Chondrocyte (in vitro differentiated cells): ENCODE measurements at regions not wholly inside any gene's neighbourhood (a gene's known extent, or its start where the extent isn't known, plus 50 kb on each side); places are given as distances from the start of the nearest gene placed in this dataset.

Experiments
- DNase-seq: peaks from one replicate; pipeline ENCODE4 v3.0.0; 2021; ENCODE audit warnings: mixed read lengths, low spot score
- H3K27ac Mint-ChIP-seq: one replicate; pipeline ENCODE4 v1.8.0; 2021; ENCODE audit warnings: mild to moderate bottlenecking, moderate library complexity, mixed read lengths; ENCODE audit not compliant: unreplicated experiment
- H3K27me3 Mint-ChIP-seq: 2 replicates; pipeline ENCODE4 v1.8.0; 2021; ENCODE audit warnings: low read depth, mixed read lengths
- H3K36me3 Mint-ChIP-seq: 2 replicates; pipeline ENCODE4 v1.8.0; 2021; ENCODE audit warnings: low read depth, mixed read lengths
- H3K4me1 Mint-ChIP-seq: 2 replicates; pipeline ENCODE4 v1.8.0; 2021; ENCODE audit warnings: low read depth, mild to moderate bottlenecking, mixed read lengths
- H3K4me3 Mint-ChIP-seq: one replicate; pipeline ENCODE4 v1.8.0; 2021; ENCODE audit warnings: mild to moderate bottlenecking, moderate library complexity, mixed read lengths; ENCODE audit not compliant: unreplicated experiment
- H3K9me3 Mint-ChIP-seq: 2 replicates; pipeline ENCODE4 v1.8.0; 2021; ENCODE audit warnings: low read depth, mixed read lengths
- TF ChIP-seq, protein P1 (sequence below): fragments of 200-600 bp; sonication (generic); IDR thresholded peaks from 2 replicates; pipeline ENCODE4 v1.5.0; 2021; ENCODE audit warnings: antibody characterized with exemption, mild to moderate bottlenecking, moderate library complexity

DNA sequence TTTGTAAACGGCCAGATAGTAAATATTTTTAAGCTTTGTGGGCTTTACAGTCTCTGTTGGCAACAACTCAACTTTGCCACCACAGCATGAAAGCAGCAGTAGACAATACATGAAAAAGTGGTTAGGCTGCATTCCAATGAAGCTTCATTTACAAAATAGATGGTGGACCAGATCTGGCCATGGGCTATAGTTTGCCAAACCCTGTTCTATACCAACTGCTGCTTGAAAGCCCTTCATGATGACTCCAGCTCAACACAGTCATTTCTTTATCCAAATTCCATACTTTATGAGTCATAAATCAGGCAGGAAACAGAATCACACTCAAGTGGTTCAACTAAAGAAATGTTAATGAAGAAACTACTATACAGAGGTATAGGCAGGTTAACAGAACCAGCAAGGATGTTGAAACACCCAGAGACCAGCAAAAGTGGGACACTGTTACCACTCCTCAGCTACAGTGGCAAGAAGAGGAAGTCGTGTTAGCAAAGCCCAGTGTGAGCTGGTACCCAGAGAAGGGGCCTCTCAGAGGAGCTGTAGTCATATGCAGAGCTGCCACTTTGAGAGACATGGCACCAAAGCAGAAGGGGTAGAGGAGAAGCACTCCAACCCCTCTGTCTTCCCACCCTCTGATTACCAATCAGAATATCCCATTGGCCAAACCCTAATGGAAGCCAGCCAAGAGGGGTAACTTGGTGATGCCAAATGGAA lies 72.5 kb downstream of the PRLHR start:
- Mint-ChIP-seq H3K27me3 (peaks cover 2% of the 10 kb centered on the region), H3K36me3 (no peaks in the 10 kb centered on the region), H3K4me1 (peaks cover 4% of the 10 kb centered on the region), H3K4me3 (no peak overlapping the region), H3K27ac (no peak overlapping the region), H3K9me3 (peaks cover 4% of the 10 kb centered on the region)
- TF ChIP-seq, protein P1, sequence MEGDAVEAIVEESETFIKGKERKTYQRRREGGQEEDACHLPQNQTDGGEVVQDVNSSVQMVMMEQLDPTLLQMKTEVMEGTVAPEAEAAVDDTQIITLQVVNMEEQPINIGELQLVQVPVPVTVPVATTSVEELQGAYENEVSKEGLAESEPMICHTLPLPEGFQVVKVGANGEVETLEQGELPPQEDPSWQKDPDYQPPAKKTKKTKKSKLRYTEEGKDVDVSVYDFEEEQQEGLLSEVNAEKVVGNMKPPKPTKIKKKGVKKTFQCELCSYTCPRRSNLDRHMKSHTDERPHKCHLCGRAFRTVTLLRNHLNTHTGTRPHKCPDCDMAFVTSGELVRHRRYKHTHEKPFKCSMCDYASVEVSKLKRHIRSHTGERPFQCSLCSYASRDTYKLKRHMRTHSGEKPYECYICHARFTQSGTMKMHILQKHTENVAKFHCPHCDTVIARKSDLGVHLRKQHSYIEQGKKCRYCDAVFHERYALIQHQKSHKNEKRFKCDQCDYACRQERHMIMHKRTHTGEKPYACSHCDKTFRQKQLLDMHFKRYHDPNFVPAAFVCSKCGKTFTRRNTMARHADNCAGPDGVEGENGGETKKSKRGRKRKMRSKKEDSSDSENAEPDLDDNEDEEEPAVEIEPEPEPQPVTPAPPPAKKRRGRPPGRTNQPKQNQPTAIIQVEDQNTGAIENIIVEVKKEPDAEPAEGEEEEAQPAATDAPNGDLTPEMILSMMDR = no peak
- DNase-seq = no peak

DNA sequence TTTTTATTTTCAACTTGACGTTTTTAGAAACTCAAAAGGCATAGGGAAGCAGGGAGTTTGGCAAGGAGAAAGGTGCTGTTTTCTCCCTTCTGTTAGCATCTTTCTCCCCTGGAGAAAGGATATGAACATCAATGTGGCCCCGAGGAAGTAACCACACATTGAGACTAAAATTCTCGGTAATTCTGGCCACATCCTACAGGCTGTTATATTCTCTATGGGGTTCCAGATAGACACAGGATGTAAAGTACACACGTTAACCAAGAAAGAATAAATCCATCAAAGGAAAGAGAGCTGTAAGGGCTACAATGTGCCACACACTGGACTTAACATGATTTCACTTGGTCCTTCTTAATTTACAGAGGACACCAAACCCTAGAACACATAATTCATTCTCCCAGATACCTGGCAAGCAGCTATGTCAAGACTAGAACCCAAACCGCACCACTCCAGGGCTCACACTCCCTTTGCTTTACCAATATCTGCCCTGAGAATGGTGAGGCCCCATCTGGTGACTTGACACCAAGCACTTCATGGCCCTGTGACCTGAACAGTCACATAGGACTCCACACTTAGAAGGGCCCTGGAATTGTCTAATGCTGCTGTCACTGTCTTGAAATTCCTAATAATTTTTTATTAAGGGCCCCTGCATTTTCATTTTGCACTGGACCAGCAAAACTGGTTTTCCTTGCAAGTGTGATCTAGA lies 73.9 kb downstream of the PRLHR start:
- Mint-ChIP-seq H3K36me3 (no peaks in the 10 kb centered on the region), H3K4me1 (peaks cover 4% of the 10 kb centered on the region), H3K9me3 (peaks cover 10% of the 10 kb centered on the region), H3K27ac (no peak overlapping the region), H3K27me3 (peaks cover 2% of the 10 kb centered on the region), H3K4me3 (no peak overlapping the region)
- DNase-seq = no peak
- TF ChIP-seq, protein P1 = no peak

DNA sequence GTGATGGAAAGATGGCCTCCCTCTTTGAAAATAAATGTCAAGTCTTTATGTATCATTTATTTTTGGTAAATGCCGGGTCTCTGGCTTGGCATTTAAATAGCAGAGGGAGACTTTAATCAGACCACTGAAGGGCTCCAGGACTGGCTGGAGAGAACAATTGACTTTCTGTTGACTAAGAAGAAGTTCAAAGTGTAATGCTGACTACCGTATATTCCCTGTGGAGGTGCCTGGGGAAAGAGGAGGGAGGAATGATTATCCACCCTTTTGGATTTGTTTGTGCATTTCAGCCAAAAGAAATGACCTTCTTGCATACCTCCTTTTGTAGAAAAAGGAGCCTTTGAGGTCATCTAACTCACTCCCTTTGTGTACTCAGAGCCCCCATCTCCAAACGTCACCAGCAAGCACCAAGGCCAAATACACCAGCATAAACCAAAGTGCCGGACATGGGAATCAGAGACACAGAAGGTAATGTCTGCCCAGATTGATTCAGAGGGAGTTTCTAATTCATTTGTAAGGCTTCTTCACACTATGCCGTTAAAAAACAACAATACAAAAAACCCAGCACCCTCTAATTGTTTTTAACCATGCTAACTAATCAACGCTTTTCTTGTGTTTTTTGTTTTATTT lies 75.2 kb downstream of the PRLHR start:
- TF ChIP-seq, protein P1 = no peak
- no peak overlapping the region for H3K27ac Mint-ChIP-seq
- H3K36me3 Mint-ChIP-seq = no peaks in the 10 kb centered on the region
- H3K4me1 Mint-ChIP-seq = peaks cover 4% of the 10 kb centered on the region
- DNase-seq = no peak
- H3K9me3 Mint-ChIP-seq = peaks cover 10% of the 10 kb centered on the region
- H3K4me3 Mint-ChIP-seq = no peak overlapping the region
- peaks cover 2% of the 10 kb centered on the region for H3K27me3 Mint-ChIP-seq

DNA sequence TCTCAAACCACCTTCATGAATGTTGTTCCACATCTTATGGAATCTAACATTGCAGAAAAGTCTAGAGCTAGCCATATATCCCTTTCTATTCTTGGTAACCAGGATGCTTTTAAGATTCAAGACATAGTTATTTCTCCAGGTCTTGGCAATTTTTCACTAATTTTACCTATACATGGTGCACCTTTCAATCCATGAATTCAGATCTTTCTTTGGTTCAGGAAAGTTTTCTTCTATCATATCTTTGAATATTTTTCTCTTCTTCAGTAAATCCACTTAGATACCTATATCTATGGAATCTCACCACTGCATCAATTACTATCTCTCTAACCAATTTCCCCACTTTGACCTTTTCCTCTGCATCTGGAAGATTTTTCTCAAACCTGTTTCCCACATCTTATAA lies 77.4 kb downstream of the PRLHR start:
- TF ChIP-seq, protein P1 = no peak
- H3K27ac Mint-ChIP-seq = no peak overlapping the region
- DNase-seq = no peak
- H3K9me3 Mint-ChIP-seq = peaks cover 10% of the 10 kb centered on the region
- H3K36me3 Mint-ChIP-seq = no peaks in the 10 kb centered on the region
- H3K4me1 Mint-ChIP-seq = peaks cover 4% of the 10 kb centered on the region
- no peak overlapping the region for H3K4me3 Mint-ChIP-seq
- peaks cover 2% of the 10 kb centered on the region for H3K27me3 Mint-ChIP-seq

DNA sequence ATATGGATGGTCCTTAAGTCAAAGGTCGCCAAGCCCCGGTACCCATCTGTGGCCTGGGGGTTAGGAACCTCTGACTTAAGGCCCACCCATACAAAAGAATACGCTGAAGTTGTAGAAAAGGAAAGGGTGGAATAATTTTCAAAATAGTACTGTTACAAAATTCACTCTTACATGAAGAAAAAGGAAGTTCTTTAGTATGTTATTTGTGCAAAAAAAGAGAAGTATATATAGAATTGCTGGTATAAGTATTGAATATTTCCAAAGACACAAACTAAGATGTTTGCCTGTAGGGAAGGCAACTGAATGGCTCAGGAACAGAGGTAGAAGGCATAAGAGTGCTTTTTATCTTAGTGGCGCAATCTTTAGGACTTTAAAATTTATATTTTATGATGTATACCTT lies 78.7 kb downstream of the PRLHR start:
- no peak overlapping the region for H3K27ac Mint-ChIP-seq
- H3K4me3 Mint-ChIP-seq = no peak overlapping the region
- TF ChIP-seq, protein P1 = no peak
- no peaks in the 10 kb centered on the region for H3K4me1 Mint-ChIP-seq
- H3K9me3 Mint-ChIP-seq = peaks cover 10% of the 10 kb centered on the region
- H3K36me3 Mint-ChIP-seq = no peaks in the 10 kb centered on the region
- H3K27me3 Mint-ChIP-seq = peaks cover 2% of the 10 kb centered on the region
- no peak for DNase-seq
